ENCODE measurements at regions not wholly inside any gene's neighbourhood (a gene's known extent, or its start where the extent isn't known, plus 50 kb on each side); places are given as distances from the start of the nearest gene placed in this dataset.

DNA sequence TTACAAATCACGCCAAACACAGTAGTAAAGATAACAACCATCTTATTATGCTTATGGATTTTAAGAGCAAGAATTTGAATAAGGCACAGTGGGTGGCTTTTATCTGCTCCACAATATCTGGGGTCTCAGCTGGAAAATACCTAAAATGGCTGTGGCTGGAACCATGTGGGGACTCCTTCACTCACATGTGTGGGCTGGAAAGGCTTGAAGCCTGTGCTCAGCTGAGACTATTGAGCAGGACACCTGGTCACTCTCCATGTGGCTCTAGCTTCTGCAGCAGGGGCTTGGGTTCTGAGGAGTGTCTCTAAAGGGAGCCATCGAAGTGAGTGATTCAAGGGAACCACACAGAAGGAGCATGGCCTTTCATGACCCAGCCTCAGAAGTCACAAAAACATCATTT is 239.6 kb upstream of the B3GALT2 start:
- ChIA-PET CTCF (no interaction called here), POLR2A (no interaction called here)
- H3K27ac Mint-ChIP-seq = no peak overlapping the region
- no peak overlapping the region for H3K4me3 Mint-ChIP-seq
- intact Hi-C loops (cut with micrococcal nuclease) = no loop called here
- no peak for DNase-seq
- TF ChIP-seq, protein P1, sequence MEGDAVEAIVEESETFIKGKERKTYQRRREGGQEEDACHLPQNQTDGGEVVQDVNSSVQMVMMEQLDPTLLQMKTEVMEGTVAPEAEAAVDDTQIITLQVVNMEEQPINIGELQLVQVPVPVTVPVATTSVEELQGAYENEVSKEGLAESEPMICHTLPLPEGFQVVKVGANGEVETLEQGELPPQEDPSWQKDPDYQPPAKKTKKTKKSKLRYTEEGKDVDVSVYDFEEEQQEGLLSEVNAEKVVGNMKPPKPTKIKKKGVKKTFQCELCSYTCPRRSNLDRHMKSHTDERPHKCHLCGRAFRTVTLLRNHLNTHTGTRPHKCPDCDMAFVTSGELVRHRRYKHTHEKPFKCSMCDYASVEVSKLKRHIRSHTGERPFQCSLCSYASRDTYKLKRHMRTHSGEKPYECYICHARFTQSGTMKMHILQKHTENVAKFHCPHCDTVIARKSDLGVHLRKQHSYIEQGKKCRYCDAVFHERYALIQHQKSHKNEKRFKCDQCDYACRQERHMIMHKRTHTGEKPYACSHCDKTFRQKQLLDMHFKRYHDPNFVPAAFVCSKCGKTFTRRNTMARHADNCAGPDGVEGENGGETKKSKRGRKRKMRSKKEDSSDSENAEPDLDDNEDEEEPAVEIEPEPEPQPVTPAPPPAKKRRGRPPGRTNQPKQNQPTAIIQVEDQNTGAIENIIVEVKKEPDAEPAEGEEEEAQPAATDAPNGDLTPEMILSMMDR (IDR thresholded peaks at IDR 0.05) = no peak
- H3K27me3 Mint-ChIP-seq = no peaks in the 10 kb centered on the region
- no peak for ATAC-seq
- H3K9me3 Mint-ChIP-seq = no peaks in the 10 kb centered on the region
- no peaks in the 10 kb centered on the region for H3K36me3 Mint-ChIP-seq (ENCODE audit: low read depth)
- peaks cover 5% of the 10 kb centered on the region for H3K4me1 Mint-ChIP-seq (ENCODE audit: low read depth)

DNA sequence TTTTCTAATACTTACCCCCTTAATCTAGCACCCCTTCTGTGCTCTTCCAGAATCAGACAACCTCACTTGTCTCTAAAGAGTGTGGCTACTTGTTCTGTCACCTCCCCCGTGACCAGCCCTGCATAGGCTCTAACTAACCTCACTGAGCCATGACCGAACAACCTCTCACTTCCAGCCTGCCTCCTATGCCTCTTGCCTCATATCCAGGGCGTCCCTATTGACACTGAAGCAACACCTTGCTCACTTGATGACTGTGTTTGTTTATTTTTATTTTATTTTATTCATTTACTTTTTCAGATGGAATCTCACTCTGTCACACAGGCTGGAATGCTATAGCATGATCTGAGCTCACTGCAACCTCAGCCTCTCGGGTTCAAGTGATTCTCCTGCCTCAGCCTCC is 235.1 kb upstream of the B3GALT2 start:
- Mint-ChIP-seq H3K9me3 (no peaks in the 10 kb centered on the region), H3K27ac (no peak overlapping the region), H3K4me3 (no peak overlapping the region), H3K36me3 (ENCODE audit: low read depth) (no peaks in the 10 kb centered on the region), H3K4me1 (ENCODE audit: low read depth) (peaks cover 27% of the 10 kb centered on the region), H3K27me3 (no peaks in the 10 kb centered on the region)
- CTCF ChIA-PET = no interaction called here
- no peak for DNase-seq
- intact Hi-C loops (cut with micrococcal nuclease) = no loop called here
- ATAC-seq = no peak
- TF ChIP-seq, protein P1 (IDR thresholded peaks at IDR 0.05) = no peak
- POLR2A ChIA-PET = no interaction called here

DNA sequence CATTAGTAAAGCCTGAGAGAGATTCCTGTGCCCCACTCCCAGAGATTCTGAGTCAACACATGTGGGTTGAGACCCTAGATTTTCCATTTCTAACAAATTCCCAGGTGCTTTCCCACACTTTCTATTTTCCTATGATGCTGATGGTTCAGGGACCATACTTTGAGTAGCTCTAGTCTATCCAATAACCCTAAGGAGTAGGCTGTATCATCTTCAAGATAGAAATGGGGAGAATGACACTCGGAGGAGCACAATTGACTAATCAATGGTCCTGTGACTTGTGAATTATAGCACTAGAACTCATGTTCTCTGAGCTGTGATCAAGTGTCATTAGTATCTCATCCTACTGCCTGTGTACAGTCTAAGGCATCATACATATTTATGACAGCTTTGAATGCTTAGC is 232.9 kb upstream of the B3GALT2 start:
- Mint-ChIP-seq H3K9me3 (peaks cover 3% of the 10 kb centered on the region), H3K36me3 (ENCODE audit: low read depth) (no peaks in the 10 kb centered on the region), H3K4me3 (no peak overlapping the region), H3K27me3 (no peaks in the 10 kb centered on the region), H3K4me1 (ENCODE audit: low read depth) (peaks cover 30% of the 10 kb centered on the region), H3K27ac (no peak overlapping the region)
- CTCF ChIA-PET = no interaction called here
- TF ChIP-seq, protein P1 (IDR thresholded peaks at IDR 0.05) = no peak
- intact Hi-C loops (cut with micrococcal nuclease) = loop anchor here (10.0 kb wide), 1 partner anchor 876 kb away; no protein-coding TSS in a partner anchor
- DNase-seq (no peak), ATAC-seq (no peak)
- POLR2A ChIA-PET = no interaction called here

DNA sequence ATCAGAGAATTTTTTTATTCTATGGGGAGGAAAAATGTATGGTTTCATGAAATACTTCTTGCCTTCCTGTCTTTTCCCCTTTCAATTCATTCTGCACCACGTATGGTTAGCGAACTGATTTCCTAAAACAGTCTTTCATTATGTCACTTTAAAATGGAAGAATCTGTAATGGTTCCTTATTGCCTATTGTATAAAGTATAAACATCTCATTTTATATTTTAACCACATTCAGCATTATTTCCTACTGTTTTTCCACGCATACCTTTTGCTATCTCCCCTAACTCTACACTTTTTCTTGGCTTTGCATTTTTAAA is 232.3 kb upstream of the B3GALT2 start:
- intact Hi-C loops (cut with micrococcal nuclease) = loop anchor here (10.0 kb wide), 1 partner anchor 876 kb away; no protein-coding TSS in a partner anchor
- Mint-ChIP-seq H3K9me3 (peaks cover 3% of the 10 kb centered on the region), H3K36me3 (ENCODE audit: low read depth) (no peaks in the 10 kb centered on the region), H3K4me1 (ENCODE audit: low read depth) (peaks cover 30% of the 10 kb centered on the region), H3K27ac (peak overlapping the region; percentile 83), H3K27me3 (no peaks in the 10 kb centered on the region), H3K4me3 (peak overlapping the region; percentile 66)
- no peak for DNase-seq
- ChIA-PET POLR2A (no interaction called here), CTCF (interaction anchor here (1.0 kb wide), 1 partner anchor 11 kb away, joined by 5 read pairs; no protein-coding TSS in a partner anchor)
- peak; percentile 26 for ATAC-seq
- TF ChIP-seq, protein P1 (IDR thresholded peaks at IDR 0.05) = no peak

DNA sequence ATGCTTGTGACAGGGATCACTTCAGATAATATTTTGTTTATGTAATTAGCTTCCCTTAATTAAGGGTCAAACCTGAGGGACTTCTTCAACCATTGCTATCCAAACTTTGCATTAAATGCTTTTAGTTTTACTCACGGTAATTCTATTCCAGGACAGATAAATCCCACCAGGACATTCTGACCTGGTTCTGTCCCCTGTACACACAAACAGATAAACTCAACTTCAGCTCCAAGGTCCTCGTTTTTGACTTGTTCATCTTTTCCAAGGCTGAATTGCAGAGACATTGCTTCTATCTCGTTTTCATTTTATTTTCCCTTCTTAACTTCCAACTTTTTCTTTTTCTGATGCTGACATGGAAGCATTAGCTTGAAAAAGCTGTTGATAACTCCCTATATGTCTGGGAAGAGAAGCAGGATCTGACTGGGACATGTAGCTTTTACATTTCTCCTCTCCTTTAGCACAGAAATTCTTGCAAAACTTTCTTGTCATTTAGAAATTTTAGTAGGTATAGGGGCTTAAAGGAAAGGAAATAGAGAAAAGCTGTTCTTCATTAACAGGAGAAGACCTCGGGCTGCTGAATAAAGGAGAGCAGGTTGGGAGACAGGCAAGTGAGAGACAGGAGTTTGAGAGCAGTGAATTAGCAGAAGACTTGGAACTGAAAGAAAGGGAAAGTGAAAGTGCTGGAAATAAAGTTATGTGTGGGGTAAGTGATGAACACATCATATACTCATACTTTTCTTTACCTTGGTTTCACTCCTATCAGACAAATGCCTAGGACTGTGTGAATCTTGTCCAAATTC is 231.7 kb upstream of the B3GALT2 start:
- DNase-seq (no peak), ATAC-seq (peak; percentile 90)
- Mint-ChIP-seq H3K4me1 (ENCODE audit: low read depth) (peaks cover 30% of the 10 kb centered on the region), H3K27ac (peak overlapping the region; percentile 83), H3K9me3 (peaks cover 6% of the 10 kb centered on the region), H3K36me3 (ENCODE audit: low read depth) (peaks cover 3% of the 10 kb centered on the region), H3K27me3 (no peaks in the 10 kb centered on the region), H3K4me3 (peak overlapping the region; percentile 66)
- ChIA-PET CTCF (interaction anchor here (1.0 kb wide), 1 partner anchor 11 kb away, joined by 5 read pairs; no protein-coding TSS in a partner anchor), POLR2A (no interaction called here)
- TF ChIP-seq, protein P1 (IDR thresholded peaks at IDR 0.05) = no peak
- intact Hi-C loops (cut with micrococcal nuclease) = loop anchor here (10.0 kb wide), 1 partner anchor 877 kb away; no protein-coding TSS in a partner anchor
